Adrenal gland (tissue), 9 donors: ENCODE measurements at regions not wholly inside any gene's neighbourhood (a gene's known extent, or its start where the extent isn't known, plus 50 kb on each side); places are given as distances from the start of the nearest gene placed in this dataset.

Experiments used
- DNase-seq, 7 donors: peaks; one replicate each; pipeline ENCODE4 v3.0.0-alpha.2; 2019 to 2020
- H3K27ac ChIP-seq, 5 donors: fragments of 200-600 bp; sonication (generic) in 4 of 5; 1 replicate in 3 of 5; 2 replicates in 2 of 5; pipeline versions ENCODE4 v1.5.1 to v1.8.0; 2016 to 2020; ENCODE audit warnings: mild to moderate bottlenecking in 1 of 5
- H3K27me3 ChIP-seq: fragments of 200-600 bp; 2 replicates; pipeline ENCODE4 v1.8.0; 2021
- H3K36me3 ChIP-seq, 2 donors: fragments of 200-600 bp; replicated peaks in 1 of 2; 1 replicate in 1 of 2; 2 replicates in 1 of 2; pipeline versions ENCODE4 v1.5.1 to v1.8.0; 2018 to 2022
- H3K4me1 ChIP-seq, 2 donors: fragments of 200-600 bp; replicated peaks in 1 of 2; 1 replicate in 1 of 2; 2 replicates in 1 of 2; pipeline versions ENCODE4 v1.5.1 to v1.8.0; 2018 to 2021
- H3K4me3 ChIP-seq, 4 donors: fragments of 200-600 bp; sonication (generic) in 3 of 4; one replicate each; pipeline ENCODE4 v1.5.1; 2016 to 2018
- H3K9me3 ChIP-seq, 3 donors: fragments of 200-600 bp; sonication (generic) in 1 of 3; replicated peaks in 1 of 3; 1 replicate in 2 of 3; 2 replicates in 1 of 3; pipeline versions ENCODE4 v1.5.1 to v1.8.0; 2016 to 2021
- CTCF ChIP-seq, 6 experiments: fragments of 450-650 bp in 4 of 6; fragments of 200-600 bp in 2 of 6; sonication (generic) in 1 of 6; IDR thresholded peaks; 1 replicate in 5 of 6; 2 replicates in 1 of 6; pipeline versions ENCODE4 v1.5.1 to v1.8.0; 2016 to 2021; ENCODE audit warnings: antibody characterized with exemption in 6 of 6, mild to moderate bottlenecking in 2 of 6, moderate library complexity in 1 of 6
- POLR2A ChIP-seq, 2 donors: fragments of 450-650 bp; IDR thresholded peaks; one replicate each; pipeline ENCODE4 v1.6.1; 2017; ENCODE audit warnings: antibody characterized with exemption in 2 of 2, mild to moderate bottlenecking in 2 of 2, moderate library complexity in 1 of 2
- WGBS, 4 donors: extraction: QIAGEN DNeasy Blood & Tissue Kit in 2 of 4; methylation state at CpG; one replicate each; pipeline versions ENCODE4 v1.1.5 to v1.1.7; 2013 to 2017; 5-methylcytosine and 5-hydroxymethylcytosine counted together
- intact Hi-C, 2 donors: fragments of 100-400 bp; cut with DNase I; formaldehyde crosslinking; loops; one replicate each; pipeline versions ENCODE4 v1.14.1 to v1.15.0; 2022 to 2023
- donor health status: healthy with polysubstance abuse.
- donor health status: Bipolar disorder and iron deficiency.
- donor health status: DM: yes; HTN: yes; CAD: no.
- donor health status: DM: no; HTN: no; CAD: no.
- donor health status: DM: no; HTN: no; CAD: no.

DNA sequence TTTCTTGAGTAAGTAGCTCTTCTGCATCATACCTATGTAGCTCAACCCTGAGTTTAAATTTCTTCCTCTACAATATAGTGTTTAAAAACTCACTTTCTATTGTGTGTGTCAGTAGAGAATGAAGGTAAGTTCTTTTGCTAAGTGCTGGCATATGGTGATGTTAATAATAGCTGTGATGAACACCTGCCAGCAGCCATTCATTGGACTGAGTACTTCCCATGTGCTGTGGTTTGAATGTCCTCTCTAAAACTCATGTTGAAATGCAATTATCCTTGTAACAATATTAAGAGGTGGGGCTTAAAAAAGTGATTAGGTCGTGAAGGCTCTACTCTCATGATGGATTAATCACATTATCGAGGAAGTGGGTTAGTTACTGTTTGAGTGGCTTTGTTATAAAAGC, 645.2 kb upstream of the RGMB start:
- WGBS, 4 donors = 58 to 74% (median 68%) methylated on average over 2 of the region's 2 CpGs
- Histone ChIP-seq H3K27ac (no peak overlapping the region), H3K9me3 (no peaks in the 10 kb centered on the region), H3K36me3 (no peaks in the 10 kb centered on the region), H3K4me1 (no peaks in the 10 kb centered on the region), H3K4me3 (no peak overlapping the region), H3K27me3 (no peaks in the 10 kb centered on the region)
- TF ChIP-seq CTCF (IDR thresholded peaks at IDR 0.05) (no peak), POLR2A (IDR thresholded peaks at IDR 0.05) (no peak)
- DNase-seq = no peak
- intact Hi-C loops = no loop called here

DNA sequence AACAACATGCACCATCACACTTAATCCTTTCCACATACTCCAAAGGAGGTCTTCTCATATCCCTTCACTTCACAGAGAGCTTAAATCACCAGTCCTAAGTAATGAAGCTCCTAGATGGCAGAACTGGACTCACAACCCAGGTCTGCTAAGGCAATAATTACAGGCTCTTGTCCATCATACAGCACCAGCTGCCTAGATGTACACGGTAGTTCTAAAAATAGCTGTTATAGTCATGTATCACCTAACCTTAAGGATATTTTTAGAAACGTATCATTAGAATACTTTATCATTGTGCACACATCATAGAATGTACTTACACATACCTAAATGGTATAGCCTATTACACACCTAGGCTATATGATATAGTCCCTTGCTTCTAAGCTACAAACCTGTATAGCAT, 644.6 kb upstream of the RGMB start:
- DNase-seq = no peak
- WGBS, 4 donors = 65 to 91% (median 80%) methylated on average over 2 of the region's 2 CpGs
- H3K36me3 ChIP-seq = no peaks in the 10 kb centered on the region
- H3K4me3 ChIP-seq = no peak overlapping the region
- no peaks in the 10 kb centered on the region for H3K9me3 ChIP-seq
- TF ChIP-seq POLR2A (IDR thresholded peaks at IDR 0.05) (no peak), CTCF (IDR thresholded peaks at IDR 0.05) (no peak)
- no peaks in the 10 kb centered on the region for H3K27me3 ChIP-seq
- intact Hi-C loops = no loop called here
- no peak overlapping the region for H3K27ac ChIP-seq
- H3K4me1 ChIP-seq = no peaks in the 10 kb centered on the region

GRCh38 chr5:98130261-98131035, 643.0 kb upstream of the RGMB start:
- WGBS, 4 donors = 74 to 86% (median 81%) methylated on average over 5 of the region's 5 CpGs

DNA sequence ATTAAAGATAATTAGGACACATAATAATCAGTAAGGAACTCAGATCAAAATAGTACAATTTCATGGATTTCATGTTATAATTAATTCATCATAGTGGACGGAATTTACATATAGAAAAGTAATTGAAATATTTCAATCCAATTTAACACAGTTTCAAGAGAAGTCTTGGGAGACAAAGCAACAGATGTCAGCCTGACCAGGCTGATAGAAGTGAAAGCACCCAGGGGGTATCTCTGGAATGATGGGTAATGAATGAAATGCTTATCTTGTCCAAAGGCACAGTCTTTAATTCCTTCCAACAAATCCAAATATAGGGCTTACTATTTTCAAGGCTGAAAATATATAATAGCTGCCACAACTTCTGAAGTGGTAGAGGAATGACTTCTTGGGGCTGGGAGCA, 629.3 kb upstream of the RGMB start:
- Histone ChIP-seq H3K4me1 (no peaks in the 10 kb centered on the region), H3K27me3 (no peaks in the 10 kb centered on the region), H3K27ac (no peak overlapping the region), H3K36me3 (no peaks in the 10 kb centered on the region), H3K9me3 (no peaks in the 10 kb centered on the region), H3K4me3 (no peak overlapping the region)
- WGBS, 4 donors = 49 to 80% (median 56%) methylated on average over 1 of the region's 1 CpG
- no peak for DNase-seq
- TF ChIP-seq POLR2A (IDR thresholded peaks at IDR 0.05) (no peak), CTCF (IDR thresholded peaks at IDR 0.05) (no peak)
- intact Hi-C loops = no loop called here

More at GRCh38 chr5:98130261-98131035, 643.0 kb upstream of the RGMB start:
- Histone ChIP-seq H3K36me3 (no peaks in the 10 kb centered on the region), H3K27me3 (no peaks in the 10 kb centered on the region), H3K9me3 (no peaks in the 10 kb centered on the region), H3K4me1 (no peaks in the 10 kb centered on the region), H3K27ac (no peak overlapping the region), H3K4me3 (no peak overlapping the region)
- no peak for TF ChIP-seq CTCF (IDR thresholded peaks at IDR 0.05)
- no peak for DNase-seq
- intact Hi-C loops = no loop called here
